ENCODE measurements at regions not wholly inside any gene's neighbourhood (a gene's known extent, or its start where the extent isn't known, plus 50 kb on each side); places are given as distances from the start of the nearest gene placed in this dataset.

DNA sequence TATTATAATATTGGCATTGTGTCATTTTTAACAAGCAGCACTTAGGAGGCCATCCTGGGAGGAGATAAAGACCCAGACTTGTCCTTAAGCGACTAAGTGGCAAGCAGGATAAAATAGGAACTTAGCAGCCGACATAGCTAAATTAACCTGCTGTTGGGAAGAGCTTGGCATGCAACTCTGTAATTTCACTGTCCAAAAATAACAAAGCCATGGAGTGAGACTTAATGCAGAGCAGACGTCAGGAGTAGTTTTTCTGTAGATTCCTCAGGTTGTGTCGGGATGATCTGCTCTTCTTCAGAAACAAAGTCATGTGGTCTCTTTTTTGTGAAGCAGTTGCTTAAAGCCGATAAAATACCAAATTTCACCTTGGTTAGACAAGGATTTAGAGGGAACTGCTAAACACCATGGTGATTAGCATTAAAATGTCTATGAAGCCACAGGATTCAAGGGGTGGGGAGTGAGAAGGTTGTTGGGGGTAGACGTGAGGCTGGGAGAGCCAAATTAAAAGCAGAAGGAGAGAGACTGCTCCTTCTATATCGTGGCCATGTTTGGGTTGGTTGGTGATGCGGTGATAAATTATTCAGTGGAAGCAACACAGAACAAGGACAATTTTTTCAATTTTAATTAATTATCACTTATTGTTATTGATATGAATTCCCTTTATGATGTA, 303.0 kb downstream of the CSNK1G3 start:
- TF ChIP-seq, protein P1, sequence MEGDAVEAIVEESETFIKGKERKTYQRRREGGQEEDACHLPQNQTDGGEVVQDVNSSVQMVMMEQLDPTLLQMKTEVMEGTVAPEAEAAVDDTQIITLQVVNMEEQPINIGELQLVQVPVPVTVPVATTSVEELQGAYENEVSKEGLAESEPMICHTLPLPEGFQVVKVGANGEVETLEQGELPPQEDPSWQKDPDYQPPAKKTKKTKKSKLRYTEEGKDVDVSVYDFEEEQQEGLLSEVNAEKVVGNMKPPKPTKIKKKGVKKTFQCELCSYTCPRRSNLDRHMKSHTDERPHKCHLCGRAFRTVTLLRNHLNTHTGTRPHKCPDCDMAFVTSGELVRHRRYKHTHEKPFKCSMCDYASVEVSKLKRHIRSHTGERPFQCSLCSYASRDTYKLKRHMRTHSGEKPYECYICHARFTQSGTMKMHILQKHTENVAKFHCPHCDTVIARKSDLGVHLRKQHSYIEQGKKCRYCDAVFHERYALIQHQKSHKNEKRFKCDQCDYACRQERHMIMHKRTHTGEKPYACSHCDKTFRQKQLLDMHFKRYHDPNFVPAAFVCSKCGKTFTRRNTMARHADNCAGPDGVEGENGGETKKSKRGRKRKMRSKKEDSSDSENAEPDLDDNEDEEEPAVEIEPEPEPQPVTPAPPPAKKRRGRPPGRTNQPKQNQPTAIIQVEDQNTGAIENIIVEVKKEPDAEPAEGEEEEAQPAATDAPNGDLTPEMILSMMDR (conservative IDR thresholded peaks at IDR 0.05; ENCODE audit: low read length), result no peak
- no peak for TF ChIP-seq EZH2phosphoT487 (IDR thresholded peaks at IDR 0.05; ENCODE audit: borderline replicate concordance, low read depth, low read length)
